Large intestine (tissue), 3 donors: ENCODE measurements at regions not wholly inside any gene's neighbourhood (a gene's known extent, or its start where the extent isn't known, plus 50 kb on each side); places are given as distances from the start of the nearest gene placed in this dataset.

Source experiments
- DNase-seq, 2 donors: peaks; one replicate each; pipeline versions ENCODE4 v3.0.0 to v3.0.0-alpha.2; 2013
- H3K27ac ChIP-seq: one replicate; pipeline ENCODE4 v1.5.1; 2013; ENCODE audit warnings: low read length
- H3K27me3 ChIP-seq: 2 replicates; pipeline ENCODE4 v1.6.1; 2013; ENCODE audit warnings: low read length; ENCODE audit not compliant: control insufficient read depth, insufficient read depth
- H3K36me3 ChIP-seq: 2 replicates; pipeline ENCODE4 v1.6.1; 2013; ENCODE audit warnings: low read length; ENCODE audit not compliant: control insufficient read depth, insufficient read depth
- H3K4me1 ChIP-seq: one replicate; pipeline ENCODE4 v1.6.1; 2013; ENCODE audit warnings: low read length; ENCODE audit not compliant: control insufficient read depth, insufficient read depth
- H3K4me3 ChIP-seq: one replicate; pipeline ENCODE4 v1.5.1; 2013; ENCODE audit warnings: low read length
- H3K9me3 ChIP-seq: one replicate; pipeline ENCODE4 v1.6.1; 2013; ENCODE audit warnings: mild to moderate bottlenecking, low read depth, low read length, moderate library complexity; ENCODE audit not compliant: control insufficient read depth
- WGBS: methylation state at CpG from one replicate; pipeline ENCODE4 v1.1.5; 2013; ENCODE audit warnings: low lambda C conversion rate; ENCODE audit not compliant: insufficient coverage; 5-methylcytosine and 5-hydroxymethylcytosine counted together

DNA sequence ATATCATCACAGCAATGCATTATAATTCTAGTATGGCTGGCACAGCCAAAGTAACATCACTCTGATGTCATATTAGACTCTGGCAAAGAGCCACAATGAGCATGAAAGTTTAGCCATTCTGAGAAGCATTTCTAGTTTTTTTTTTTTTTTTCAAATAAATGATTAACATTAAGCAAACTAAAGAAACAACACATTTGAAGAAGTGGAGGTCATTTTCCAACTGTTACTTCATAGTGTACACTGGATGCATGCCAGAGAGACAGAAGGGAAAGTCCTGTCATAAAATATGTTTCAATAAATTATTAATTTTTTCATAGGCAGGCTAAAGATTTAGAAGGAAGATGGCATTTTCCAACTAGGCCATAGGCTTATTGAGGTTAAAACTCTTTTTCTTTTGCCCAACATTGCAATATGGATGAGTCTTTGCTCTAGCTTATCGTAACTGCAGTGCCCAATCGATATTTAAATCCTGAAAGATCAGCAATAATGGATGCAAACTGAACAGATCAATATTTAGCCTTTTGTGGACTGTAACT is 1630.4 kb upstream of the ACVR2A start:
- 93% methylated on average over 2 of the region's 2 CpGs for WGBS
- Histone ChIP-seq H3K36me3 (no peaks in the 10 kb centered on the region), H3K27ac (no peak overlapping the region), H3K4me1 (no peaks in the 10 kb centered on the region), H3K27me3 (no peaks in the 10 kb centered on the region), H3K4me3 (no peak overlapping the region), H3K9me3 (no peaks in the 10 kb centered on the region)
- DNase-seq: peak; percentile 55 to 75

DNA sequence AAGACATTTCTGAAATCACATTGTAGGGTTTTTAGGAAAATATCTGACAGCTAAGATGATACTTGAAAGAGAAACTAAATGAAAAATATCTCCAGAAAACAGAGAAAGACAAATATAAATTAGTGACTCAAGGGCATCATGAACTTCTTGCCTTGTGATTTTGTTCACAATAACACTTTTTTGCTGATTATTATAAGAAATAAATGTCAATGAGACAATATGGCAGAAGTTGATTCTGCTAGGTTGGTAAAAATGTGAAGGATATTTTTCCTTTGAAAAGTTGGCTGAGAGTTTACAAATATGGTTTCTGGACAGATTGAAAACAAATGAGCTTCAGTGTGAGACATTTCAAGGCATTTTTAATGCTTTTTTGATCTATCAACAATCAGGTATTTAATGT is 1631.2 kb upstream of the ACVR2A start:
- Histone ChIP-seq H3K9me3 (no peaks in the 10 kb centered on the region), H3K27ac (no peak overlapping the region), H3K36me3 (no peaks in the 10 kb centered on the region), H3K4me1 (no peaks in the 10 kb centered on the region), H3K4me3 (no peak overlapping the region), H3K27me3 (no peaks in the 10 kb centered on the region)
- no peak for DNase-seq

- Histone ChIP-seq H3K9me3 (no peaks in the 10 kb centered on the region), H3K27ac (no peak overlapping the region), H3K27me3 (no peaks in the 10 kb centered on the region), H3K4me3 (no peak overlapping the region), H3K36me3 (no peaks in the 10 kb centered on the region), H3K4me1 (no peaks in the 10 kb centered on the region)
- no peak for DNase-seq
- 94% methylated on average over 2 of the region's 4 CpGs for WGBS
Observed at GRCh38 chr2:146212602-146213001, 1632.2 kb upstream of the ACVR2A start.

DNA sequence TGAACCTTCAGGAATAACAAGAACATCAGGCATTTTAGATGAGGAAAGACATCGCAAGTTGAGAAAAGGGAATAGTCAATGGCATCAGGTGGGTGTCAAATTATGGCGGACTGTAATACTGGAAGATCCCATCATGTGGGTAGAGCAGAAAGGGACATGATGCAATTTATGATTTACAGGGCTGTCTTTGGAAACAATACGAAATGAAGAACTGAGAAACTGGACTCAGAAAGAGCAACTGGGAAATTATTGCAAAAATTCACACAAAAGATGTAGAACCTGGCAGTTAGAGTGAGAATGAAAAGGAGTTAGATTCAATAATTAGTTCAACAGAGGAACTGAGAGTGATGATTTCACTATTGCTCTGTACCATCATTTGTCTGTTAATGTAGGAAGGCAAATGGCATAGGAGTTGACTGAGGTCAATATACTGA is 1635.0 kb upstream of the ACVR2A start:
- Histone ChIP-seq H3K9me3 (no peaks in the 10 kb centered on the region), H3K4me1 (no peaks in the 10 kb centered on the region), H3K36me3 (no peaks in the 10 kb centered on the region), H3K27me3 (no peaks in the 10 kb centered on the region), H3K4me3 (no peak overlapping the region), H3K27ac (no peak overlapping the region)
- DNase-seq: no peak
- WGBS: 100% methylated on average over 2 of the region's 3 CpGs

DNA sequence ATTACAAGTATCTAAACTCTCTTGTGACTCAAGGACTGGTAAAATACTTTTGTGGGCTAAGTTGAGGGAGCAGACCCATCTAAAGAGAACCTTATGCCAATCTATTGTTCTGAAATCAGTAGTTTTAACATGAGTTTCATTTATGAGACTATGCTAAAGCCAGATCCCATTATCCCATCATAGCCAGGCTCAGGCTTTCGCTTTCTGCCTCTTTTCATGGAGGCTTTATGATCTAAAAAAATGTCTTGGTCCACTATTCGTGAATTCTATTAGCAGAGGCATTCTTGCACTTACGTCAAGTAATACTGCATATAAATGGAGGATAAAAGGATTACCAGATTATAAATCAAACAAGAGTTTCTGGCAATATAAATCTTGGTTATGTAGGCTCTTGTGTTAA is 1636.9 kb upstream of the ACVR2A start:
- Histone ChIP-seq H3K4me3 (no peak overlapping the region), H3K27ac (no peak overlapping the region), H3K27me3 (no peaks in the 10 kb centered on the region), H3K36me3 (no peaks in the 10 kb centered on the region), H3K9me3 (no peaks in the 10 kb centered on the region), H3K4me1 (no peaks in the 10 kb centered on the region)
- DNase-seq: no peak
- WGBS: 100% methylated on average over 1 of the region's 3 CpGs

- Histone ChIP-seq H3K36me3 (no peaks in the 10 kb centered on the region), H3K4me1 (no peaks in the 10 kb centered on the region), H3K27ac (no peak overlapping the region), H3K9me3 (no peaks in the 10 kb centered on the region), H3K27me3 (no peaks in the 10 kb centered on the region), H3K4me3 (no peak overlapping the region)
- DNase-seq: no peak
- WGBS: no CpG with 5 or more reads among the region's 1 CpG
Observed at GRCh38 chr2:146207417-146207816, 1637.4 kb upstream of the ACVR2A start.

- WGBS: 86% methylated on average over 3 of the region's 5 CpGs
- H3K4me1 ChIP-seq: no peaks in the 10 kb centered on the region
Observed at GRCh38 chr2:146203064-146203624, 1641.7 kb upstream of the ACVR2A start.

GRCh38 chr2:146193619-146194018 is 1651.2 kb upstream of the ACVR2A start:
- Histone ChIP-seq H3K4me1 (no peaks in the 10 kb centered on the region), H3K27me3 (no peaks in the 10 kb centered on the region), H3K4me3 (no peak overlapping the region), H3K36me3 (no peaks in the 10 kb centered on the region), H3K9me3 (no peaks in the 10 kb centered on the region), H3K27ac (no peak overlapping the region)
- DNase-seq: no peak

More at GRCh38 chr2:146203064-146203624, 1641.7 kb upstream of the ACVR2A start:
- H3K4me3 ChIP-seq: no peak overlapping the region
- no peaks in the 10 kb centered on the region for H3K9me3 ChIP-seq
- no peak for DNase-seq
- H3K36me3 ChIP-seq: no peaks in the 10 kb centered on the region
- no peaks in the 10 kb centered on the region for H3K27me3 ChIP-seq
- no peak overlapping the region for H3K27ac ChIP-seq

DNA sequence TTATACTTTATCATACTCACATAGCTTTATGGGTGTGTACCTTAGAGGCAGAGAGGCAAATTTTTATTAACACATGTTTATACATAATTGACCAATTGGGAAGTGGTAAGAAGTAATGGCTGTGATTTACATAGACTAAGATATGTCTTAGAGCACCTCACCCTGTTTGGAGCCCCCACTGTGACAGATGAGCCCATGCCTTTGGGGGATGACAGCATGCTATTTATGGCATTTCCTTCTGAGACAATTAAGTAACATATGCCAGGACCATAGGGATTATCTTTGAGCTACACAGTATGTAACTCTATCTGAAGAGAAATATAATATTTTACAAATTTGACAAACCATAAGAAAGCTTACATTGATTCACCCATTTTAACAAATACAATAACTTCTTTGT is 1655.3 kb upstream of the ACVR2A start:
- Histone ChIP-seq H3K27me3 (no peaks in the 10 kb centered on the region), H3K36me3 (no peaks in the 10 kb centered on the region), H3K4me3 (no peak overlapping the region), H3K4me1 (no peaks in the 10 kb centered on the region), H3K9me3 (no peaks in the 10 kb centered on the region), H3K27ac (no peak overlapping the region)
- DNase-seq: no peak

DNA sequence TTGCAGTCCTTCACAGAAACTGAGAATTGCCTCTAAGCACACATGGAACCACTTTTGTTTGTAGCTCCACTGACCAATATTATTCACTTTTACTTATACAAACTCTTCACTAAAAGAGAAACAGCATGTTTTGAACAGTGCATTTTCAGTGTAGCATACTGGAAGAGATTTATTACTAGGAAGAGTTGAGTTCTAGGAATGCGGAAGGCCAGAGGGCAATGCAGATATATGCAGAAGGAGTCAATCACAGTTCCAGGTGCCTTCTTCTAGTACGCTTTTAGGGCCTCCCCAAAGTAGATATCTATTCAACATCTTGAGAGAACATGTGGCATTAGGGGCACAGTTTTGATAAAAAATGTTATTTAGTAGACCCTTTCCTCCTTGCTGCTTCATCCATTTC is 1654.0 kb upstream of the ZEB2 start:
- no peak for DNase-seq
- H3K4me1 ChIP-seq: no peaks in the 10 kb centered on the region
- H3K4me3 ChIP-seq: no peak overlapping the region
- WGBS: no CpG with 5 or more reads among the region's 2 CpGs
- no peaks in the 10 kb centered on the region for H3K36me3 ChIP-seq
- H3K27ac ChIP-seq: no peak overlapping the region
- no peaks in the 10 kb centered on the region for H3K27me3 ChIP-seq
- peaks cover 4% of the 10 kb centered on the region for H3K9me3 ChIP-seq

DNA sequence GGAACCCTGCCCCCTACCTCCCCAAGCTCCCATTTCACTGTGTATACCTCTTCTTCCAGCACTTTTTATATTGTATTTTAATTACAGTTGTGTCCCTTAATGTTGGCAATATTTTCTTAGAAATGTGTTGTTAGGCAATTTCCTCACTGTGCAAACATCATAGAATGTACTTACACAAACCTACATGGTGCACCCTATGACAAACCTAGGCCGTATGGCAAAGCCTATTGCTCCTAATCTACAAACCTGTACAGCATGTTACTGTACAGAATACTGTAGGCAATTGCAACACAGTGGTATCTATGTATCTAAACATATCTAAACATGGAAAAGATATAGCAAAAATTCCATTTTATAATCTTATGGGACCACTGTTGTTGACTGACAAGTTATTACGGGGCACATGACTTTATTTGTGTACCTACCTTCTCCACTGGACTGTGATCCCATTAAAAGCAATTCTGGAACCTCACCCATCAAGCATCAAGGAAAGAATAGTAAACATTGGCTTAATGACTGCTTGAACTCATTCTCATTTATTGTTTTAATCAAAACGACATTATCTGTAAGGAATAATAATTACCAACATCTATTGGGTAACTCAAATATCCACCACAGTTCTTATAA is 1641.5 kb upstream of the ZEB2 start:
- no peak overlapping the region for H3K27ac ChIP-seq
- no peaks in the 10 kb centered on the region for H3K36me3 ChIP-seq
- H3K27me3 ChIP-seq: no peaks in the 10 kb centered on the region
- H3K4me1 ChIP-seq: no peaks in the 10 kb centered on the region
- H3K9me3 ChIP-seq: no peaks in the 10 kb centered on the region
- 0% methylated on average over 1 of the region's 3 CpGs for WGBS
- no peak overlapping the region for H3K4me3 ChIP-seq
- DNase-seq: peak in 1 of 2 donors; percentile 6
